ENCODE measurements at regions not wholly inside any gene's neighbourhood (a gene's known extent, or its start where the extent isn't known, plus 50 kb on each side); places are given as distances from the start of the nearest gene placed in this dataset.

- no peak for TF ChIP-seq REST (IDR thresholded peaks at IDR 0.05; ENCODE audit: insufficient replicate concordance, low read depth)
- no peak for TF ChIP-seq CTCF (IDR thresholded peaks at IDR 0.05; ENCODE audit: insufficient read depth, low read length)
- TF ChIP-seq POLR2AphosphoS5 (IDR thresholded peaks at IDR 0.05; ENCODE audit: low read depth), result no peak
- TF ChIP-seq GABPA (IDR thresholded peaks at IDR 0.05; ENCODE audit: low read depth), result no peak
These were observed 134.0 kb upstream of the SUCLG2 start for GRCh38 chr3:67788396-67788795.
